Activated naive CD4-positive, alpha-beta T cell treated with anti-CD3 and anti-CD28 coated beads, Interleukin-2, amount 50 U/mL, for 24 hours (primary cell): ENCODE measurements at regions not wholly inside any gene's neighbourhood (a gene's known extent, or its start where the extent isn't known, plus 50 kb on each side); places are given as distances from the start of the nearest gene placed in this dataset.
"Not testable (repeated sequence)": the region's sequence is repeated elsewhere in the genome, so short reads cannot be mapped to it uniquely, and the experiment has no call there.

Experiments used
- H3K27ac Mint-ChIP-seq: one replicate; pipeline ENCODE4 v1.8.0; 2021; ENCODE audit warnings: mild to moderate bottlenecking, mixed read lengths
- H3K27me3 Mint-ChIP-seq: one replicate; pipeline ENCODE4 v1.8.0; 2021; ENCODE audit warnings: mixed read lengths
- H3K36me3 Mint-ChIP-seq: one replicate; pipeline ENCODE4 v1.8.0; 2021; ENCODE audit warnings: mixed read lengths
- H3K4me1 Mint-ChIP-seq: one replicate; pipeline ENCODE4 v1.8.0; 2021; ENCODE audit warnings: mixed read lengths
- H3K4me3 Mint-ChIP-seq: one replicate; pipeline ENCODE4 v1.8.0; 2021; ENCODE audit warnings: mild to moderate bottlenecking, mixed read lengths
- H3K9me3 Mint-ChIP-seq: one replicate; pipeline ENCODE4 v1.8.0; 2021; ENCODE audit warnings: mixed read lengths

- Mint-ChIP-seq H3K27ac (no peak overlapping the region), H3K4me1 (no peaks in the 10 kb centered on the region), H3K4me3 (no peak overlapping the region), H3K27me3 (no peaks in the 10 kb centered on the region), H3K36me3 (no peaks in the 10 kb centered on the region), H3K9me3 (peaks cover 11% of the 10 kb centered on the region)
Observed at GRCh38 chr13:86474971-86475370, 675.8 kb upstream of the SLITRK6 start.

- Mint-ChIP-seq H3K9me3 (peaks cover 11% of the 10 kb centered on the region), H3K36me3 (no peaks in the 10 kb centered on the region), H3K27me3 (no peaks in the 10 kb centered on the region), H3K4me3 (no peak overlapping the region), H3K4me1 (no peaks in the 10 kb centered on the region), H3K27ac (no peak overlapping the region)
Observed at GRCh38 chr13:86476656-86477055, 677.4 kb upstream of the SLITRK6 start.

GRCh38 chr13:86486582-86486981, 687.4 kb upstream of the SLITRK6 start:
- Mint-ChIP-seq H3K36me3 (no peaks in the 10 kb centered on the region), H3K9me3 (peaks cover 11% of the 10 kb centered on the region), H3K27me3 (no peaks in the 10 kb centered on the region), H3K27ac (no peak overlapping the region), H3K4me1 (no peaks in the 10 kb centered on the region), H3K4me3 (no peak overlapping the region)

- Mint-ChIP-seq H3K27ac (no peak overlapping the region), H3K27me3 (no peaks in the 10 kb centered on the region), H3K9me3 (peaks cover 6% of the 10 kb centered on the region), H3K36me3 (no peaks in the 10 kb centered on the region), H3K4me1 (no peaks in the 10 kb centered on the region), H3K4me3 (no peak overlapping the region)
Observed at GRCh38 chr13:86491121-86491520, 691.9 kb upstream of the SLITRK6 start.

GRCh38 chr13:86501931-86502330, 702.7 kb upstream of the SLITRK6 start:
- H3K4me3 Mint-ChIP-seq, H3K27ac Mint-ChIP-seq, H3K4me1 Mint-ChIP-seq, H3K27me3 Mint-ChIP-seq, H3K9me3 Mint-ChIP-seq, H3K36me3 Mint-ChIP-seq: not testable (repeated sequence)

- Mint-ChIP-seq H3K9me3 (peaks cover 5% of the 10 kb centered on the region), H3K27me3 (no peaks in the 10 kb centered on the region), H3K27ac (no peak overlapping the region), H3K4me3 (no peak overlapping the region), H3K36me3 (no peaks in the 10 kb centered on the region), H3K4me1 (no peaks in the 10 kb centered on the region)
Observed at GRCh38 chr13:86510792-86511191, 711.6 kb upstream of the SLITRK6 start.

- Mint-ChIP-seq H3K27me3 (no peaks in the 10 kb centered on the region), H3K4me3 (no peak overlapping the region), H3K9me3 (peaks cover 5% of the 10 kb centered on the region), H3K27ac (no peak overlapping the region), H3K4me1 (no peaks in the 10 kb centered on the region), H3K36me3 (no peaks in the 10 kb centered on the region)
Observed at GRCh38 chr13:86541461-86541860, 742.2 kb upstream of the SLITRK6 start.

- H3K36me3 Mint-ChIP-seq = no peaks in the 10 kb centered on the region
- peaks cover 9% of the 10 kb centered on the region for H3K9me3 Mint-ChIP-seq
- no peaks in the 10 kb centered on the region for H3K4me1 Mint-ChIP-seq
- no peak overlapping the region for H3K27ac Mint-ChIP-seq
- no peak overlapping the region for H3K4me3 Mint-ChIP-seq
- no peaks in the 10 kb centered on the region for H3K27me3 Mint-ChIP-seq
Observed at GRCh38 chr13:86554066-86554465, 754.8 kb upstream of the SLITRK6 start.

GRCh38 chr13:86559901-86560300, 760.7 kb upstream of the SLITRK6 start:
- H3K4me3 Mint-ChIP-seq = no peak overlapping the region
- H3K9me3 Mint-ChIP-seq = no peaks in the 10 kb centered on the region
- H3K36me3 Mint-ChIP-seq = no peaks in the 10 kb centered on the region
- H3K27me3 Mint-ChIP-seq = no peaks in the 10 kb centered on the region
- H3K4me1 Mint-ChIP-seq = no peaks in the 10 kb centered on the region
- no peak overlapping the region for H3K27ac Mint-ChIP-seq

GRCh38 chr13:86562866-86563265, 763.6 kb upstream of the SLITRK6 start:
- Mint-ChIP-seq H3K4me1 (no peaks in the 10 kb centered on the region), H3K27me3 (no peaks in the 10 kb centered on the region), H3K4me3 (no peak overlapping the region), H3K9me3 (no peaks in the 10 kb centered on the region), H3K27ac (no peak overlapping the region), H3K36me3 (no peaks in the 10 kb centered on the region)

- Mint-ChIP-seq H3K27me3 (no peaks in the 10 kb centered on the region), H3K36me3 (no peaks in the 10 kb centered on the region), H3K27ac (no peak overlapping the region), H3K4me3 (no peak overlapping the region), H3K9me3 (no peaks in the 10 kb centered on the region), H3K4me1 (no peaks in the 10 kb centered on the region)
Observed at GRCh38 chr13:86563308-86563707, 764.1 kb upstream of the SLITRK6 start.

GRCh38 chr13:86567119-86567518, 767.9 kb upstream of the SLITRK6 start:
- no peak overlapping the region for H3K27ac Mint-ChIP-seq
- H3K4me3 Mint-ChIP-seq = no peak overlapping the region
- H3K27me3 Mint-ChIP-seq = no peaks in the 10 kb centered on the region
- H3K4me1 Mint-ChIP-seq = no peaks in the 10 kb centered on the region
- no peaks in the 10 kb centered on the region for H3K36me3 Mint-ChIP-seq
- no peaks in the 10 kb centered on the region for H3K9me3 Mint-ChIP-seq

- Mint-ChIP-seq H3K36me3 (no peaks in the 10 kb centered on the region), H3K27me3 (no peaks in the 10 kb centered on the region), H3K27ac (no peak overlapping the region), H3K4me3 (no peak overlapping the region), H3K9me3 (no peaks in the 10 kb centered on the region), H3K4me1 (no peaks in the 10 kb centered on the region)
Observed at GRCh38 chr13:86569119-86569518, 769.9 kb upstream of the SLITRK6 start.

- no peaks in the 10 kb centered on the region for H3K36me3 Mint-ChIP-seq
- H3K27ac Mint-ChIP-seq = no peak overlapping the region
- H3K27me3 Mint-ChIP-seq = no peaks in the 10 kb centered on the region
- no peak overlapping the region for H3K4me3 Mint-ChIP-seq
- H3K9me3 Mint-ChIP-seq = peaks cover 5% of the 10 kb centered on the region
- H3K4me1 Mint-ChIP-seq = no peaks in the 10 kb centered on the region
Observed at GRCh38 chr13:86569974-86570373, 770.8 kb upstream of the SLITRK6 start.

- Mint-ChIP-seq H3K27ac (no peak overlapping the region), H3K4me1 (no peaks in the 10 kb centered on the region), H3K36me3 (no peaks in the 10 kb centered on the region), H3K27me3 (no peaks in the 10 kb centered on the region), H3K9me3 (peaks cover 5% of the 10 kb centered on the region), H3K4me3 (no peak overlapping the region)
Observed at GRCh38 chr13:86572115-86572514, 772.9 kb upstream of the SLITRK6 start.

- H3K27me3 Mint-ChIP-seq = no peaks in the 10 kb centered on the region
- no peaks in the 10 kb centered on the region for H3K36me3 Mint-ChIP-seq
- H3K27ac Mint-ChIP-seq = no peak overlapping the region
- H3K4me1 Mint-ChIP-seq = no peaks in the 10 kb centered on the region
- H3K9me3 Mint-ChIP-seq = peaks cover 14% of the 10 kb centered on the region
- H3K4me3 Mint-ChIP-seq = no peak overlapping the region
Observed at GRCh38 chr13:86579662-86580061, 780.4 kb upstream of the SLITRK6 start.

GRCh38 chr13:86581706-86582105, 782.5 kb upstream of the SLITRK6 start:
- no peak overlapping the region for H3K27ac Mint-ChIP-seq
- peaks cover 10% of the 10 kb centered on the region for H3K9me3 Mint-ChIP-seq
- no peaks in the 10 kb centered on the region for H3K27me3 Mint-ChIP-seq
- no peaks in the 10 kb centered on the region for H3K4me1 Mint-ChIP-seq
- no peaks in the 10 kb centered on the region for H3K36me3 Mint-ChIP-seq
- H3K4me3 Mint-ChIP-seq = no peak overlapping the region
